ENCODE measurements at regions not wholly inside any gene's neighbourhood (a gene's known extent, or its start where the extent isn't known, plus 50 kb on each side); places are given as distances from the start of the nearest gene placed in this dataset.

GRCh38 chr9:102101723-102102122, 363.3 kb upstream of the GRIN3A start:
- no peak for TF ChIP-seq CTCF (IDR thresholded peaks at IDR 0.05; ENCODE audit: insufficient read depth, low read length, poor library complexity, severe bottlenecking)
- no peak for TF ChIP-seq EZH2phosphoT487 (conservative IDR thresholded peaks at IDR 0.05; ENCODE audit: low read length)
